Lower leg skin (tissue), 3 donors: ENCODE measurements at regions not wholly inside any gene's neighbourhood (a gene's known extent, or its start where the extent isn't known, plus 50 kb on each side); places are given as distances from the start of the nearest gene placed in this dataset.

Experiments used
- CTCF ChIP-seq, 3 donors: fragments of 450-650 bp; IDR thresholded peaks; one replicate each; pipeline ENCODE4 v1.5.1; 2016; ENCODE audit warnings: antibody characterized with exemption in 3 of 3, mild to moderate bottlenecking in 3 of 3, moderate library complexity in 2 of 3
- POLR2A ChIP-seq, 2 donors: fragments of 450-650 bp; IDR thresholded peaks; one replicate each; pipeline ENCODE4 v1.6.1; 2016 to 2017; ENCODE audit warnings: antibody characterized with exemption in 2 of 2, mild to moderate bottlenecking in 1 of 2, moderate library complexity in 1 of 2

GRCh38 chr7:69498671-69499070, 99.6 kb upstream of the AUTS2 start:
- TF ChIP-seq CTCF (IDR thresholded peaks at IDR 0.05) (no peak), POLR2A (IDR thresholded peaks at IDR 0.05) (no peak)
